ENCODE measurements at regions not wholly inside any gene's neighbourhood (a gene's known extent, or its start where the extent isn't known, plus 50 kb on each side); places are given as distances from the start of the nearest gene placed in this dataset.
"Not testable (repeated sequence)": the region's sequence is repeated elsewhere in the genome, so short reads cannot be mapped to it uniquely, and the experiment has no call there.

- H3K27me3 ChIP-seq (replicated peaks): peaks cover 3% of the 10 kb centered on the region; the same call in 1 of the 2 replicates
- no peaks in the 10 kb centered on the region for H3K4me1 ChIP-seq (replicated peaks)
- H3K36me3 ChIP-seq: no peaks in the 10 kb centered on the region
- no peak for DNase-seq (ENCODE audit: low read depth in 1 of 2, low spot score in 2 of 2)
- H3K4me3 ChIP-seq: no peak overlapping the region
- no peaks in the 10 kb centered on the region for H3K9me3 ChIP-seq (replicated peaks)
- H3K27ac ChIP-seq: no peak overlapping the region
Measured at GRCh38 chr10:118922972-118923371, 106.5 kb upstream of the NANOS1 start.

DNA sequence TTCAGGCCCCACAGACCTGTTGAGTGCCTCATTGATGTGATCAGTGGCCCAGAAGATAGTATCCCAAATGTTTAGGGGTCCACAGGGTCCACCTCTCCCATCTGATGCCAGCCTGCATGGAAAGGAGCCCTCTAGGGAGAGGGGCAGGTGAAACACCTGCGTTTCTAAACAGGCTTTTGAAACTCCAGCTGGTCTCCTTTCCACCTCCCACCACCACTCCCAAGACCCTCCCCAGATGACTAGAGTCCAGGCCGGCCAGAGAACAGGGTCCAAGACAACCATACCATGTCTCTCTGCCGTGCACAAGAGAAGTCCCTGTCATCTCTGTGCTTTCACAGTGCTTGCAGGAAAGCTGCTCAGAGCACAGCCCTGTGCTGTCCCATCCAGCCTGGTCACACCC is 105.0 kb upstream of the NANOS1 start:
- H3K4me1 ChIP-seq (replicated peaks): no peaks in the 10 kb centered on the region
- H3K27me3 ChIP-seq (replicated peaks): peaks cover 3% of the 10 kb centered on the region; the same call in 1 of the 2 replicates
- no peaks in the 10 kb centered on the region for H3K9me3 ChIP-seq (replicated peaks)
- H3K36me3 ChIP-seq: no peaks in the 10 kb centered on the region
- H3K27ac ChIP-seq: no peak overlapping the region
- H3K4me3 ChIP-seq: no peak overlapping the region
- DNase-seq (ENCODE audit: low read depth in 1 of 2, low spot score in 2 of 2): peak in 1 of 2 experiments; percentile 29

GRCh38 chr10:118925404-118926071 is 104.0 kb upstream of the NANOS1 start:
- Histone ChIP-seq H3K27ac (no peak overlapping the region), H3K4me3 (no peak overlapping the region), H3K36me3 (no peaks in the 10 kb centered on the region), H3K4me1 (replicated peaks) (no peaks in the 10 kb centered on the region), H3K9me3 (replicated peaks) (no peaks in the 10 kb centered on the region), H3K27me3 (replicated peaks) (peaks cover 3% of the 10 kb centered on the region; the same call in 1 of the 2 replicates)
- no peak for DNase-seq (ENCODE audit: low read depth in 1 of 2, low spot score in 2 of 2)

- Histone ChIP-seq H3K9me3 (replicated peaks) (no peaks in the 10 kb centered on the region), H3K4me1 (replicated peaks) (no peaks in the 10 kb centered on the region), H3K27me3 (replicated peaks) (peaks cover 3% of the 10 kb centered on the region; the same call in 1 of the 2 replicates), H3K27ac (no peak overlapping the region), H3K4me3 (no peak overlapping the region), H3K36me3 (no peaks in the 10 kb centered on the region)
- DNase-seq (ENCODE audit: low read depth in 1 of 2, low spot score in 2 of 2): no peak
Measured at GRCh38 chr10:118926072-118926417, 103.5 kb upstream of the NANOS1 start.

GRCh38 chr10:118926441-118926840 is 103.1 kb upstream of the NANOS1 start:
- Histone ChIP-seq H3K27me3 (replicated peaks) (peaks cover 3% of the 10 kb centered on the region; the same call in 1 of the 2 replicates), H3K4me1 (replicated peaks) (no peaks in the 10 kb centered on the region), H3K27ac (no peak overlapping the region), H3K36me3 (no peaks in the 10 kb centered on the region), H3K9me3 (replicated peaks) (no peaks in the 10 kb centered on the region), H3K4me3 (no peak overlapping the region)
- DNase-seq (ENCODE audit: low read depth in 1 of 2, low spot score in 2 of 2): peak in 1 of 2 experiments; percentile 21

DNA sequence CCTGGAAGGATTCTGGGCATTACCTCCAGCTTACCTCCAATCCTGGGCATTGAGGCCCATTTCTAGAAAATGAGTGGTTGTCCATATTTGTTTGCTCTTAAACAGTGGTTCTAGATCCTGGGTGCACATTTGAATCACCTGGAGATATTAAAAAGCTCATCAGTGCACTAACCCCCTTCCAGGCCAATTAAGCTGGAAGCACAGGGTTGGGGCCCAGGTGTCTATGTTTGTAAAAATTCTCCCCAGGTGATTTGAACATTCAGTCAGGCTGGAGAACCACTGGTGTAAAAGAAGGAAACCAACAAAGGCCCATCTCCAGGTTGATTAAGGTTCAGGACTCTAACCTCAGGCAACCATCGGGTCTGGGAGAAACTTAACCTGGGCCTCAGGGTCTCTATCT is 102.6 kb upstream of the NANOS1 start:
- no peak for DNase-seq (ENCODE audit: low read depth in 1 of 2, low spot score in 2 of 2)
- H3K36me3 ChIP-seq: no peaks in the 10 kb centered on the region

GRCh38 chr10:118927321-118927720 is 102.2 kb upstream of the NANOS1 start:
- no peaks in the 10 kb centered on the region for H3K9me3 ChIP-seq (replicated peaks)
- no peak for DNase-seq (ENCODE audit: low read depth in 1 of 2, low spot score in 2 of 2)
- H3K4me1 ChIP-seq (replicated peaks): no peaks in the 10 kb centered on the region
- H3K27me3 ChIP-seq (replicated peaks): no peaks in the 10 kb centered on the region
- H3K4me3 ChIP-seq: no peak overlapping the region
- no peaks in the 10 kb centered on the region for H3K36me3 ChIP-seq
- no peak overlapping the region for H3K27ac ChIP-seq

More for the DNA sequence above, 102.6 kb upstream of the NANOS1 start:
- no peaks in the 10 kb centered on the region for H3K9me3 ChIP-seq (replicated peaks)
- H3K27ac ChIP-seq: no peak overlapping the region
- no peaks in the 10 kb centered on the region for H3K4me1 ChIP-seq (replicated peaks)
- H3K27me3 ChIP-seq (replicated peaks): peaks cover 2% of the 10 kb centered on the region; the same call in 1 of the 2 replicates
- H3K4me3 ChIP-seq: no peak overlapping the region

DNA sequence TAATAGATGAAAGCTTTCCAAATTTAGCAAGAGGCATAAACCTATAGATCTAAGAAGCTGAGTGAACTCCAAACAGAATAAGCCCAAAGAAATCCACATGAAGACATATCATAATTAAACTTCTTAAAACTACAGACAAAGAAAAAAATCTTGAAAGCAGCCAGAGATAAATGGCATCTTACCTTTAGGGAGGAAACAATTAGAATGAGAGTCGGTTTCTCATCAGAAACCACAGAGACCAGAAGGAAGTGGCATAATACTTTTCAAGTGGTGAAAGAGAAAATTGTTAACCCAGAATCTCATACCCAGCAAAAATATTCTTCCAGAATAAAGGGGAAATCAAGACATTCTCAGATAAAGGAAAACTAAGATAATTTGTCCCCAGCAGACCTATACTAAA is 98.9 kb upstream of the NANOS1 start:
- Histone ChIP-seq H3K4me3 (no peak overlapping the region), H3K27me3 (replicated peaks) (no peaks in the 10 kb centered on the region), H3K36me3 (no peaks in the 10 kb centered on the region), H3K4me1 (replicated peaks) (no peaks in the 10 kb centered on the region), H3K27ac (no peak overlapping the region), H3K9me3 (replicated peaks) (no peaks in the 10 kb centered on the region)
- no peak for DNase-seq (ENCODE audit: low read depth in 1 of 2, low spot score in 2 of 2)

- Histone ChIP-seq H3K4me1 (replicated peaks) (no peaks in the 10 kb centered on the region), H3K4me3 (no peak overlapping the region), H3K36me3 (no peaks in the 10 kb centered on the region), H3K27me3 (replicated peaks) (no peaks in the 10 kb centered on the region), H3K9me3 (replicated peaks) (no peaks in the 10 kb centered on the region), H3K27ac (no peak overlapping the region)
- DNase-seq (ENCODE audit: low read depth in 1 of 2, low spot score in 2 of 2): no peak
Measured at GRCh38 chr10:118931436-118931835, 98.1 kb upstream of the NANOS1 start.

GRCh38 chr10:118932154-118932553 is 97.4 kb upstream of the NANOS1 start:
- not testable (repeated sequence) for H3K27me3 ChIP-seq (replicated peaks); H3K36me3 ChIP-seq

GRCh38 chr10:118937226-118937625 is 92.3 kb upstream of the NANOS1 start:
- peaks cover 5% of the 10 kb centered on the region; the same call in 1 of the 2 replicates for H3K9me3 ChIP-seq (replicated peaks)
- no peaks in the 10 kb centered on the region for H3K27me3 ChIP-seq (replicated peaks)
- no peaks in the 10 kb centered on the region for H3K4me1 ChIP-seq (replicated peaks)
- H3K27ac ChIP-seq: no peak overlapping the region
- H3K4me3 ChIP-seq: no peak overlapping the region
- no peak for DNase-seq (ENCODE audit: low read depth in 1 of 2, low spot score in 2 of 2)
- H3K36me3 ChIP-seq: no peaks in the 10 kb centered on the region

More at GRCh38 chr10:118932154-118932553, 97.4 kb upstream of the NANOS1 start:
- not testable (repeated sequence) for H3K4me3 ChIP-seq; H3K27ac ChIP-seq; DNase-seq (ENCODE audit: low read depth in 1 of 2, low spot score in 2 of 2); H3K9me3 ChIP-seq (replicated peaks); H3K4me1 ChIP-seq (replicated peaks)

DNA sequence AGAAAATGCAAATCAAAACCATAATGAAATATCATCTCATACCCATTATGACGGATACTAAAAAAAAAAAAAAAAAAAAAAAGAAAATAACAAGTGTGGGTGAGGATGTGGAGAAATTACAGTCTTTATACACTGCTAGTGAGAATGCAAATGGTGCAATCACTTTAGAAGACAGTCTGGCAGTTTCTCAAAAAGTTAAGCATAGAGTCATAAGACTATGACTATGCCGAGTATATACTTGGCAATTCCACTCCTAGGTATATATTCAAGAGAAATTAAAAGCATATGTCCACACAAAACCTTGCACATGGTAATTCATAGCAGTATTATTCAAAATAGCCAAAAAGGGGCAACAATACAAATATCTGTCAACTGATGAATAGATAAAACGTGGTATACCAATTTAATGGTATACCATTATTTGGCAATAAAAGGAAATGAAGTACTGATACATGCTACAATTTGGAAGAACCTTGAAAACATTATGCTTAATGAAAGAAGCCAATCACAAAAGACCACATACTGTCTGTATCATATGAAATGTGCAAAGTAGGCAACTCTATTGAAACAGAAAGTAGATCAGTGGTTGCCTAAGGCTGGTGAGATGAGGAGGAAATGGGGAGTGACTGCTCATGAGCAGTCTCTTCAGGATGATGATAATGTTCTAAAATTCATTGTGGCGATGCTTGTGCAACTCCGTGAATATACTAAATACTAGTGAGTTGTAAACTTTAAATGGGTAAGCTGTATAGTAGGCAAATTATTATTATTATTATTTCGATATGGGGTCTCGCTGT is 90.1 kb upstream of the NANOS1 start:
- Histone ChIP-seq H3K4me1 (replicated peaks) (no peaks in the 10 kb centered on the region), H3K9me3 (replicated peaks) (peaks cover 5% of the 10 kb centered on the region; the same call in 1 of the 2 replicates), H3K36me3 (no peaks in the 10 kb centered on the region), H3K27me3 (replicated peaks) (no peaks in the 10 kb centered on the region), H3K27ac (no peak overlapping the region), H3K4me3 (no peak overlapping the region)
- DNase-seq (ENCODE audit: low read depth in 1 of 2, low spot score in 2 of 2): no peak

DNA sequence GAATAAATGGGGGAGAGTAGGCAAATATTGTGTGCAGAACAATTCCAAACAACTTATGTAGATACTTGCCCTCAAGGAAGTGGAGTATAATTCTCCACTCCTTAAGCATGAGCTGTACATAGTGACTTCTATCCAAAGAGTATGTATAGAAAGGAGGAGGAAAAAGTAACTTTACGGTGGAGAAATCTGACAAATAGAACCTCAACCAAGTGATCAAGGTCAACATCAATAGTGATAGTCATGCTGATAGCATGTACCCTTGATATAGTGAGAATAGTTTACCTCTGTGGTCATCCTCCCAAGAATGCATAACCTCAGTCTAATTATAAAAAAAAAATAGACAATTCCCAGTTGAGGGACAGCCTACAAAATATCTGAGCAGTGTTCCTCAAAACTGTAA is 89.1 kb upstream of the NANOS1 start:
- H3K36me3 ChIP-seq: no peaks in the 10 kb centered on the region
- DNase-seq (ENCODE audit: low read depth in 1 of 2, low spot score in 2 of 2): no peak
- no peaks in the 10 kb centered on the region for H3K4me1 ChIP-seq (replicated peaks)

DNA sequence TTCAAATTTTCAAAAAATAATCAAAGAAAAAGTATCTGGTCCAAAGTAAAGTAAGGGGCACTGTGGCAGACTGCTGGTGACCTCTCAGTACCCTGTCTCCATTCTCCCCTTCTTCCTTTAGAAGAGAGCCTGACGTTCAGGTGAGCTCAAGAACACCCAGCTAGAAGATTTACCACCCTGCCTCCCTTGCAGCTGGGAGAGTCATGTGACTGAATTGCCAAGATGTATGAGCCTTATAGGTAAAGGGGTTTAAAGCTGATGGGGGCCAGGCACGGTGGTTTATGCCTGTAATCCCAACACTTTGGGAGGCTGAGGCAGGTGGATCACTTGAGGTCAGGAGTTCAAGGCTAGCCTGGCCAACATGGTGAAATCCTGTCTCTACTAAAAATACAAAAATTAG is 86.3 kb upstream of the NANOS1 start:
- H3K27ac ChIP-seq: no peak overlapping the region
- H3K36me3 ChIP-seq: no peaks in the 10 kb centered on the region
- DNase-seq (ENCODE audit: low read depth in 1 of 2, low spot score in 2 of 2): peak in 1 of 2 experiments; percentile 18
- no peak overlapping the region for H3K4me3 ChIP-seq
- no peaks in the 10 kb centered on the region for H3K27me3 ChIP-seq (replicated peaks)
- no peaks in the 10 kb centered on the region for H3K4me1 ChIP-seq (replicated peaks)
- H3K9me3 ChIP-seq (replicated peaks): peaks cover 5% of the 10 kb centered on the region; the same call in 1 of the 2 replicates

More for the DNA sequence above, 89.1 kb upstream of the NANOS1 start:
- H3K27me3 ChIP-seq (replicated peaks): no peaks in the 10 kb centered on the region
- no peak overlapping the region for H3K27ac ChIP-seq
- peaks cover 5% of the 10 kb centered on the region; the same call in 1 of the 2 replicates for H3K9me3 ChIP-seq (replicated peaks)
- H3K4me3 ChIP-seq: no peak overlapping the region

Measured in SJSA1 (cell line).